Ascending aorta (tissue), 2 donors: ENCODE measurements at regions not wholly inside any gene's neighbourhood (a gene's known extent, or its start where the extent isn't known, plus 50 kb on each side); places are given as distances from the start of the nearest gene placed in this dataset.

Source experiments
- DNase-seq, 2 donors: peaks; one replicate each; pipeline ENCODE4 v3.0.0-alpha.2; 2019; ENCODE audit warnings: low spot score in 2 of 2
- H3K27ac ChIP-seq, 2 donors: fragments of 200-600 bp; sonication (generic); one replicate each; pipeline ENCODE4 v1.5.1; 2016 to 2017; ENCODE audit warnings: mild to moderate bottlenecking in 1 of 2
- H3K27me3 ChIP-seq: fragments of 200-600 bp; sonication (generic); one replicate; pipeline ENCODE4 v1.5.1; 2017
- H3K36me3 ChIP-seq, 2 donors: fragments of 200-600 bp; sonication (generic); one replicate each; pipeline ENCODE4 v1.5.1; 2016
- H3K4me1 ChIP-seq, 2 donors: fragments of 200-600 bp; sonication (generic); one replicate each; pipeline ENCODE4 v1.5.1; 2016 to 2017; ENCODE audit warnings: mild to moderate bottlenecking in 1 of 2
- H3K4me3 ChIP-seq, 2 donors: fragments of 200-600 bp; sonication (generic); one replicate each; pipeline ENCODE4 v1.5.1; 2016 to 2017; ENCODE audit warnings: mild to moderate bottlenecking in 1 of 2
- H3K9me3 ChIP-seq, 2 donors: fragments of 200-600 bp; sonication (generic); one replicate each; pipeline ENCODE4 v1.5.1; 2016
- intact Hi-C: fragments of 100-400 bp; cut with DNase I; formaldehyde crosslinking; loops from one replicate; pipeline ENCODE4 v1.15.1; 2023
- TF ChIP-seq, protein P1 (sequence below), 3 experiments: fragments of 200-600 bp in 2 of 3; fragments of 450-650 bp in 1 of 3; sonication (generic) in 2 of 3; IDR thresholded peaks; one replicate each; pipeline ENCODE4 v1.5.1; 2016 to 2019; ENCODE audit warnings: antibody characterized with exemption in 3 of 3, mild to moderate bottlenecking in 1 of 3, moderate library complexity in 1 of 3

DNA sequence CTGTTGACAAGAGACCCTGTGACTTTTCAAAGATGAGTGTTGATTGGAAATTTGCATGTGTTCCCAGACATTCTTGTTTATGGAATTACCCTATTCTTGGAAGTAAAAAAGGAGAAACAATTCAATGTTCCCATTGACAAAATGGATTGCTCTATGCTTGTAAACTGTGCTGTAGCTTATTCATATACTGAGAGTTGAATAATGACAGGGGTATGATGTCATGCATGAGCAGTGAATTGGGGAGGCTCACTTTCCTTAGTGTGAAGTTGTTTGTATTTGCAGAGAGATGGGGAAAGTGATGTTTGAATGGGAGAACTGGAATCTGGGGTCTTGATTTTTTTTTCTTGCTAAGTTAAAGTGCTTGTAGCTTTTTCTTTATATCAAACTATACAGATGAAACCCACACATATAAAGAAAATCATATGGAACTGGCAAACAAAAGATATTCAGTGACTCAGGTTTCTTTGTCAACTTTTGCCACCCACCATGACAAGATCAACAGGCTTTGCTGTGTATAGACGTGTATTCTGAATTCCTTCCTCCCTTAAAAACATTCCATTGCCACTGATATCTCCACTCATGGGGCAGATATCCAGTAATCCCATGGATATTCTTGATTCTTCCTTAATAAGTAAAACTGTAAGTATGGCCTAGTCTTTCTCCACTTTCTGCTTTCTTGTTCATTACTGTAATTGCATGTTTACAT is 97.8 kb upstream of the JAG1 start:
- Histone ChIP-seq H3K9me3 (no peaks in the 10 kb centered on the region), H3K4me1 (no peaks in the 10 kb centered on the region), H3K36me3 (no peaks in the 10 kb centered on the region), H3K27me3 (no peaks in the 10 kb centered on the region), H3K4me3 (no peak overlapping the region), H3K27ac (no peak overlapping the region)
- TF ChIP-seq, protein P1, sequence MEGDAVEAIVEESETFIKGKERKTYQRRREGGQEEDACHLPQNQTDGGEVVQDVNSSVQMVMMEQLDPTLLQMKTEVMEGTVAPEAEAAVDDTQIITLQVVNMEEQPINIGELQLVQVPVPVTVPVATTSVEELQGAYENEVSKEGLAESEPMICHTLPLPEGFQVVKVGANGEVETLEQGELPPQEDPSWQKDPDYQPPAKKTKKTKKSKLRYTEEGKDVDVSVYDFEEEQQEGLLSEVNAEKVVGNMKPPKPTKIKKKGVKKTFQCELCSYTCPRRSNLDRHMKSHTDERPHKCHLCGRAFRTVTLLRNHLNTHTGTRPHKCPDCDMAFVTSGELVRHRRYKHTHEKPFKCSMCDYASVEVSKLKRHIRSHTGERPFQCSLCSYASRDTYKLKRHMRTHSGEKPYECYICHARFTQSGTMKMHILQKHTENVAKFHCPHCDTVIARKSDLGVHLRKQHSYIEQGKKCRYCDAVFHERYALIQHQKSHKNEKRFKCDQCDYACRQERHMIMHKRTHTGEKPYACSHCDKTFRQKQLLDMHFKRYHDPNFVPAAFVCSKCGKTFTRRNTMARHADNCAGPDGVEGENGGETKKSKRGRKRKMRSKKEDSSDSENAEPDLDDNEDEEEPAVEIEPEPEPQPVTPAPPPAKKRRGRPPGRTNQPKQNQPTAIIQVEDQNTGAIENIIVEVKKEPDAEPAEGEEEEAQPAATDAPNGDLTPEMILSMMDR (IDR thresholded peaks at IDR 0.05), result no peak
- no peak for DNase-seq
- intact Hi-C loops, result no loop called here

DNA sequence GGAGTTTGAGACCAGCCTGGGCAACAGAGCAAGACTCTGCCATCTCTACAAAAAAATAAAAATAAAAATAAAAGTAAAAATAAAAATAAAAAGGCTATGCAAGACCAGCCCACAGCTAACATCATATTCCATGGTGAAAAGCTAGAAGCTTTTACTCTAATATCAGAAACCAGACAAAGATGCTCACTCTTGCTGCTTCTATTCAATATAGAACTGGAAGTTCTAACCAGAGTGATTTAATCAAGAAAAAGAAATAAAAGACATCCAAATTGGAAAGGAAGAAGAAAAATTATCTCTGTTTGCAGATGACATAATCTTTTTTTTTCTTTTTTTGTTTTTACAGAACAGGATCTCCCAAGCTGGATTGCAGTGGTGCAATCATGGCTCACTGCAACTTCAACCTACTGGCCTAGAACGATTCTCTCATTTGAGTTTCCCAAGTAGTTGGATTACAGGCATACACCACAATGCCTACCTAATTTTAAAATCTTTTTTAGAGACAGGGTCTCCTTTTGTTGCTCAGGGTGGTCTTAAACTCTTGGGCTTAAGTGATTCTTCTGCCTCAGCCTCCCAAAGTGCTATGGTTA is 100.7 kb upstream of the JAG1 start:
- no peaks in the 10 kb centered on the region for H3K36me3 ChIP-seq
- TF ChIP-seq, protein P1 (IDR thresholded peaks at IDR 0.05), result no peak
- H3K9me3 ChIP-seq, result no peaks in the 10 kb centered on the region
- H3K4me1 ChIP-seq, result no peaks in the 10 kb centered on the region
- H3K27me3 ChIP-seq, result no peaks in the 10 kb centered on the region
- intact Hi-C loops, result no loop called here
- no peak overlapping the region for H3K27ac ChIP-seq
- no peak for DNase-seq
- no peak overlapping the region for H3K4me3 ChIP-seq

DNA sequence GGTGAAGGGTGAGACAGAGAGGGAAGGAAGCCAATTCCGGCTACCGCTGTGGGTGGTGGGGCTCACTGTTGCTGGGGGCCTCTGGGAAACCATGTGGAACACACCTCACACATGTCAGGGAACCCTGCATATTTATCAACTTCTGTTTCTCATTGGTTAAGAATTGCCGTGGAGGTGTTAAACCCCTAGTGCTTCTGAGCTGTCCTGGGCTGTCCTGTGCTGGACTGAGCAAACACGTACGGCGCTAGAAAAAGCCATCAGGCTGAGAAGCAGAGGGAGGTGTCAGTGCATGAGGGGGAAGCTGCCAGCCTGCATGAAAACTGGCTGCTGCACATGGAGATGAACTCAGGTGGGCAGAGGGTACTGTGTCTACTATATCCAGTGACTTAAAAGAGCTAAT is 103.9 kb upstream of the JAG1 start:
- Histone ChIP-seq H3K36me3 (no peaks in the 10 kb centered on the region), H3K4me1 (no peaks in the 10 kb centered on the region), H3K27me3 (no peaks in the 10 kb centered on the region), H3K27ac (no peak overlapping the region), H3K9me3 (no peaks in the 10 kb centered on the region), H3K4me3 (no peak overlapping the region)
- TF ChIP-seq, protein P1 (IDR thresholded peaks at IDR 0.05), result no peak
- intact Hi-C loops, result no loop called here
- DNase-seq, result no peak

DNA sequence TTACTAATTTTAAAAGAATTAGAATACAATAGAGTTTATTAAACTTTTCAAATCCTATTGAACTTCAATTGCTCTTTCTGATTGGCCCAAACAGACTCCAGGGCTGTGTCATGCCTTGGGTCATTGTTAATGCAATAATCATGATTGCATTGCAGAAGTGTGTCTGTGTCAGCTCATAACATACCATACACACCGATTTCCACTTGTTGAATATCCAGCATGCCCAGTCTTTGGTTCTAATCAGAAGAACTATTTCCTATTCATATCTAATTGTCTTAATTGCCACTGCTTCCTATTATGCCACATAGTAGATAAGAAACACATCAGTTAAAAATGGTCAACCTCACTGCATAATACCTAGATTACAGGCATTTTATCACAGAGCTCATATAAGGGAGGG is 106.1 kb upstream of the JAG1 start:
- intact Hi-C loops, result no loop called here

DNA sequence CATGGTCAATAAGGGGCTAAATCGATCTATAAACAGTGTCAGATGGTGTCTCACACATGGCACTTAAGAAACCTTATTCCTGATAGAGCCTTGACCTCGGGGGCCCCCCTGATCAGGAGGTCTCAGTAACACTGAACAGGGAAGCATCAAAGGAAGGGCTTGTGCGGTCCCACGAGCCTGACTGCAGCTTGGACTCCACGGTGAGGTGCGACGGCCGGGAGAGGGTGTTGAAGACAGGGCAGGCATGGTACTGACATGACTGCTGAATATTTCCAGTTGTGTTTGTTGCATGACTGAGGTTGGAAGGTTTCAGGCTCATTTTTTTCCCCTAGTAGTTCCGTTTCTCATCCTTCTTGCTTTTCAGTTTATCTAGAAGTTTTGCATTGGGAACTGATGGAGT is 107.1 kb upstream of the JAG1 start:
- Histone ChIP-seq H3K9me3 (no peaks in the 10 kb centered on the region), H3K27ac (no peak overlapping the region), H3K36me3 (no peaks in the 10 kb centered on the region), H3K4me3 (no peak overlapping the region), H3K27me3 (no peaks in the 10 kb centered on the region), H3K4me1 (no peaks in the 10 kb centered on the region)
- intact Hi-C loops, result no loop called here
- TF ChIP-seq, protein P1 (IDR thresholded peaks at IDR 0.05), result no peak
- DNase-seq, result no peak

More for the DNA sequence above, 106.1 kb upstream of the JAG1 start:
- DNase-seq, result no peak
- TF ChIP-seq, protein P1 (IDR thresholded peaks at IDR 0.05), result no peak
- no peak overlapping the region for H3K27ac ChIP-seq
- no peaks in the 10 kb centered on the region for H3K4me1 ChIP-seq
- no peaks in the 10 kb centered on the region for H3K27me3 ChIP-seq
- no peaks in the 10 kb centered on the region for H3K9me3 ChIP-seq
- H3K36me3 ChIP-seq, result no peaks in the 10 kb centered on the region
- H3K4me3 ChIP-seq, result no peak overlapping the region
